BLaER1 (cell line): ENCODE measurements at regions not wholly inside any gene's neighbourhood (a gene's known extent, or its start where the extent isn't known, plus 50 kb on each side); places are given as distances from the start of the nearest gene placed in this dataset.

ENCODE experiments used
- H3K27ac ChIP-seq: shearing (Covaris generic); formaldehyde crosslinking; 2 replicates; pipeline ENCODE4 v1.8.1; 2022
- H3K27me3 ChIP-seq: shearing (Covaris generic); formaldehyde crosslinking; 2 replicates; pipeline ENCODE4 v1.8.1; 2022
- H3K36me3 ChIP-seq: shearing (Covaris generic); formaldehyde crosslinking; 2 replicates; pipeline ENCODE4 v1.8.1; 2022
- H3K4me1 ChIP-seq: shearing (Covaris generic); formaldehyde crosslinking; 2 replicates; pipeline ENCODE4 v1.8.1; 2022
- H3K4me2 ChIP-seq: shearing (Covaris generic); formaldehyde crosslinking; 2 replicates; pipeline ENCODE4 v1.8.1; 2022
- H3K4me3 ChIP-seq: shearing (Covaris generic); formaldehyde crosslinking; 2 replicates; pipeline ENCODE4 v1.8.1; 2022
- H3K9ac ChIP-seq: shearing (Covaris generic); formaldehyde crosslinking; 2 replicates; pipeline ENCODE4 v1.8.1; 2022
- H3K9me3 ChIP-seq: shearing (Covaris generic); formaldehyde crosslinking; 2 replicates; pipeline ENCODE4 v1.8.1; 2022
- H4K20me1 ChIP-seq: shearing (Covaris generic); formaldehyde crosslinking; 2 replicates; pipeline ENCODE4 v1.8.1; 2022
- Cebpa-rat ChIP-seq: shearing (Covaris generic); IDR thresholded peaks from 2 replicates; pipeline ENCODE4 v1.8.1; 2022

DNA sequence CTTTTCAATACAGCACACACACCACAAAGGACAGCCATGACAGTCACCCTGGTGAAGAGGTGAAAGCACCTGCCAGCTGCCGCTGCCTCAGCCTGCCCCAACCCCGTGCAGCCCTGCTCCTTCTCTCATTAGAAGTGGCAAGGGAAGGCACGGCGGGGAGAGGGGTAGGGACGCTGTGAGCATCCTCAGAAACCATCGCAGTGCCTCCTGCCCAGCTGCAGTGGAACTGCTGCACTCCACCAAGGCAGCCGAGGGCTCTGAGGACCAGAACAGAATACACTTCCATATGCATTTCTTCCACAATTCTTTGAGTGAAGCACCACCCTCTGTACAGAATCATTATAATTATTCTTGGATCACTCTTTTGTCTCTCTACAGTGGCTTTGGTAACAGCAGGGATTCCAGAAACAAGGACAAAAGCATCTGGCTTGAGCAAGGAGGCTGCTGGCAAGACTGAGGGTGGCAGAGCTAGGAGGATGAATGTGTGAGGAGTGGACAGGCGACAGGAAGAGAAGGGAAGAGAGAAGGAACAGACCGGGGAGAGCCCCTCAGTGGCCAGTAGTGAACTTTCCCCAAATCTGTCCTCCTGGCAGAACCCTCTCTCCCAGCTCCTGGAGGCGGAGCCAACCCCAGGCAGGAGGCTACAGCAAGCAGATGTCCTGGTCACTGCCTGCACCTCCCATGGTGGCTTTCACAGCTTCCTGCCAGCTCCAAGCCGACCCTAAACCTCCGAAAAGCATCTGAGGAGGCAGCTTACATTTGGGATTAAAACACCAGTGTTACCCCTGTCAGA lies 73.2 kb downstream of the MTNR1A start:
- peaks cover 5% of the 10 kb centered on the region; the same call in 1 of the 2 replicates for H3K9me3 ChIP-seq
- no peak overlapping the region for H3K4me3 ChIP-seq
- no peak overlapping the region for H3K9ac ChIP-seq
- H3K27ac ChIP-seq, result no peak overlapping the region
- no peaks in the 10 kb centered on the region for H3K4me1 ChIP-seq
- H3K4me2 ChIP-seq, result no peak overlapping the region
- H3K27me3 ChIP-seq, result no peaks in the 10 kb centered on the region
- H4K20me1 ChIP-seq, result no peaks in the 10 kb centered on the region
- TF ChIP-seq Cebpa-rat, result no peak
- no peaks in the 10 kb centered on the region for H3K36me3 ChIP-seq

- Histone ChIP-seq H3K9ac (no peak overlapping the region), H3K4me1 (no peaks in the 10 kb centered on the region), H3K4me2 (no peak overlapping the region), H3K27ac (no peak overlapping the region), H3K4me3 (no peak overlapping the region), H3K9me3 (peaks cover 5% of the 10 kb centered on the region), H4K20me1 (no peaks in the 10 kb centered on the region), H3K36me3 (no peaks in the 10 kb centered on the region), H3K27me3 (no peaks in the 10 kb centered on the region)
- TF ChIP-seq Cebpa-rat, result no peak
Observed at GRCh38 chr4:186475202-186475601, 80.2 kb downstream of the MTNR1A start.

GRCh38 chr4:186473933-186474332 lies 81.4 kb downstream of the MTNR1A start:
- Histone ChIP-seq H3K4me3 (no peak overlapping the region), H3K9ac (no peak overlapping the region), H3K4me2 (no peak overlapping the region), H3K4me1 (no peaks in the 10 kb centered on the region), H3K27ac (no peak overlapping the region), H3K27me3 (no peaks in the 10 kb centered on the region), H3K36me3 (no peaks in the 10 kb centered on the region), H4K20me1 (no peaks in the 10 kb centered on the region), H3K9me3 (peaks cover 2% of the 10 kb centered on the region)
- TF ChIP-seq Cebpa-rat, result no peak

DNA sequence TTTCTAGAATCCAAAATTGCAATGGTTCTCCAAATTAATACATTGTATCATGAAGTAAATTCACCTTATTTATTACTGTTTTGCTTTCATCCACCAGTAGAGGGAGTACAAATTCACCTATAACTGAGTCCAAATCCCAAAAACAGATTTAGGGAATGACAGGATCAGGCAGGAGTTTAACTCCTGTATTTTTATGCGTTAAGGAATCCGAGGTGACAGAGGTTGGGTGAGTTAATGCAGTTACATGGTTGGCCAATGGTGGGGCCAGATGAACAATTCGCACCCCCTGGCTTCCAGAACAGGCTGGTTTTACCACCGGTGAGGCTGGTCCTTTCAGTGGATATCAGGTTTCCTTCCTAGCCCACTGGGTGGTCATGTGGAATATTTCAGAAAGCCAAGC lies 82.4 kb downstream of the MTNR1A start:
- no peak for TF ChIP-seq Cebpa-rat
- Histone ChIP-seq H3K36me3 (no peaks in the 10 kb centered on the region), H3K4me2 (no peak overlapping the region), H3K9me3 (no peaks in the 10 kb centered on the region; the same call in 1 of the 2 replicates), H3K9ac (no peak overlapping the region), H3K4me3 (no peak overlapping the region), H3K4me1 (no peaks in the 10 kb centered on the region), H3K27me3 (no peaks in the 10 kb centered on the region), H3K27ac (no peak overlapping the region), H4K20me1 (no peaks in the 10 kb centered on the region)

- Histone ChIP-seq H3K4me1 (no peaks in the 10 kb centered on the region), H3K4me3 (no peak overlapping the region), H3K9ac (no peak overlapping the region), H3K27ac (no peak overlapping the region), H3K27me3 (no peaks in the 10 kb centered on the region), H3K36me3 (no peaks in the 10 kb centered on the region), H4K20me1 (no peaks in the 10 kb centered on the region), H3K9me3 (no peaks in the 10 kb centered on the region; the same call in 1 of the 2 replicates), H3K4me2 (no peak overlapping the region)
- TF ChIP-seq Cebpa-rat, result no peak
Observed at GRCh38 chr4:186471441-186471840, 83.9 kb downstream of the MTNR1A start.

- H3K27me3 ChIP-seq, result no peaks in the 10 kb centered on the region
- peaks cover 12% of the 10 kb centered on the region for H3K9me3 ChIP-seq
- H3K4me2 ChIP-seq, result no peak overlapping the region
- H3K27ac ChIP-seq, result no peak overlapping the region
- H4K20me1 ChIP-seq, result no peaks in the 10 kb centered on the region
- no peaks in the 10 kb centered on the region for H3K36me3 ChIP-seq
- H3K4me3 ChIP-seq, result no peak overlapping the region
- peaks cover 9% of the 10 kb centered on the region; the same call in 1 of the 2 replicates for H3K4me1 ChIP-seq
- TF ChIP-seq Cebpa-rat, result no peak
- H3K9ac ChIP-seq, result no peak overlapping the region
Observed at GRCh38 chr4:186458050-186458449, 97.3 kb downstream of the MTNR1A start.

- no peak overlapping the region for H3K4me2 ChIP-seq
- H3K27ac ChIP-seq, result no peak overlapping the region
- H3K9ac ChIP-seq, result no peak overlapping the region
- H3K27me3 ChIP-seq, result no peaks in the 10 kb centered on the region
- TF ChIP-seq Cebpa-rat, result no peak
- H4K20me1 ChIP-seq, result no peaks in the 10 kb centered on the region
- no peaks in the 10 kb centered on the region for H3K36me3 ChIP-seq
- no peaks in the 10 kb centered on the region for H3K4me1 ChIP-seq
- H3K4me3 ChIP-seq, result no peak overlapping the region
- peaks cover 41% of the 10 kb centered on the region for H3K9me3 ChIP-seq
Observed at GRCh38 chr4:186451982-186452381, 103.4 kb downstream of the MTNR1A start.

DNA sequence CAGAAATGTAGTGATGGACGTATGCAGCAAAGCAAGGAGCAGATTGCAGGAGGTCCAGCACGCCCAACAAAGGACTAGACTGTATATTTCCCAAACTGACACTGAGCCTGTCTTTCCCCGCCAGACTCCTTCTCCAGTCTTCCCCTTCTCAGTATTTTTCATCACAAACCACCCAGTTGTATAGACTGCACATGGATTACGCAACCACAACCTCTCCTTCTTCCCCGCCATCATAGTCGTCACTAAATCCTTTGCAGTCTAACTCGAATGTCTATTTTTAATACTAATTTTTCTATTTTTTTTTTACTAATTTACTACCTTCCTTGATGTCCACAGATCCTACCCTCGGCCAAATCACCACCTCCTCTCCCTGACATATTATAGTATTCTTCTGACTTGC lies 105.4 kb downstream of the MTNR1A start:
- Histone ChIP-seq H3K4me3 (no peak overlapping the region), H3K27me3 (no peaks in the 10 kb centered on the region), H3K4me1 (no peaks in the 10 kb centered on the region), H3K9ac (no peak overlapping the region), H3K36me3 (no peaks in the 10 kb centered on the region), H3K9me3 (peaks cover 41% of the 10 kb centered on the region), H4K20me1 (no peaks in the 10 kb centered on the region), H3K4me2 (no peak overlapping the region), H3K27ac (no peak overlapping the region)
- peak; percentile 68 for TF ChIP-seq Cebpa-rat

GRCh38 chr4:186445040-186445439 lies 110.3 kb downstream of the MTNR1A start:
- Histone ChIP-seq H3K9ac (no peak overlapping the region), H3K4me3 (no peak overlapping the region), H3K9me3 (no peaks in the 10 kb centered on the region), H3K36me3 (no peaks in the 10 kb centered on the region), H4K20me1 (no peaks in the 10 kb centered on the region), H3K27me3 (no peaks in the 10 kb centered on the region), H3K4me2 (no peak overlapping the region), H3K4me1 (no peaks in the 10 kb centered on the region), H3K27ac (no peak overlapping the region)
- no peak for TF ChIP-seq Cebpa-rat

GRCh38 chr4:186441502-186441901 lies 113.9 kb downstream of the MTNR1A start:
- no peak for TF ChIP-seq Cebpa-rat
- no peak overlapping the region for H3K4me3 ChIP-seq
- no peak overlapping the region for H3K27ac ChIP-seq

More at GRCh38 chr4:186441502-186441901, 113.9 kb downstream of the MTNR1A start:
- Histone ChIP-seq H4K20me1 (no peaks in the 10 kb centered on the region), H3K4me2 (no peak overlapping the region), H3K9ac (no peak overlapping the region), H3K9me3 (no peaks in the 10 kb centered on the region; the same call in 1 of the 2 replicates), H3K36me3 (no peaks in the 10 kb centered on the region), H3K4me1 (no peaks in the 10 kb centered on the region), H3K27me3 (no peaks in the 10 kb centered on the region)
